ENCODE measurements at regions not wholly inside any gene's neighbourhood (a gene's known extent, or its start where the extent isn't known, plus 50 kb on each side); places are given as distances from the start of the nearest gene placed in this dataset.

DNA sequence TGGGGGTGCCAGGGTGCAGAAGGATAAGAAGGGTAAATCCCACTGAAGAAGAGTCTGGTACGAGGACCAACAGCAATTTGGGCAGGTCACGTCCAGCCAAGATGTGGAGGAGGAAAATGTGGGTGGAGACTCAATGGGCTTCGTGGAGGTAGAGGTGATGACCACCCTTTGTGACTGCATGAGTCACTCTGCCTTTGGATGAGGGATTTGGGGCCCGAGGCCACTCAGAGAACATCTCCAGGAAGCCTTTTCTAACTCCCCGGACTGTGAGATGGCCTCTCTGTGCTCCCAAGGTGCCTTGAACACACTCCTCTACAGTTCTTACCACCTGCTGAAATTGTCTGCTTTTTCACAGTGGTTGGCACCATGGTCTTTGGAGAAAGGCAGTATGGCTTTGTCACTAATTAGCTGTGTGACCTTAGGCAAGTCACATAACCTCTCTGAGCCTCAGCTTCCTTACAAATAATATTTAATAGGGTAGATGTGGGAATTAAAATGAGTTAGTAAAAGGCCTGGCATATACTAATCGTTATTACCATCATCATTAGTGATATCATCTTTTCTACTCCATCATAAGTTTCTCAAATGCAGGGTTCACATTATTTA, 67.0 kb upstream of the ARHGAP5 start (continued):
- TF ChIP-seq, protein P1, sequence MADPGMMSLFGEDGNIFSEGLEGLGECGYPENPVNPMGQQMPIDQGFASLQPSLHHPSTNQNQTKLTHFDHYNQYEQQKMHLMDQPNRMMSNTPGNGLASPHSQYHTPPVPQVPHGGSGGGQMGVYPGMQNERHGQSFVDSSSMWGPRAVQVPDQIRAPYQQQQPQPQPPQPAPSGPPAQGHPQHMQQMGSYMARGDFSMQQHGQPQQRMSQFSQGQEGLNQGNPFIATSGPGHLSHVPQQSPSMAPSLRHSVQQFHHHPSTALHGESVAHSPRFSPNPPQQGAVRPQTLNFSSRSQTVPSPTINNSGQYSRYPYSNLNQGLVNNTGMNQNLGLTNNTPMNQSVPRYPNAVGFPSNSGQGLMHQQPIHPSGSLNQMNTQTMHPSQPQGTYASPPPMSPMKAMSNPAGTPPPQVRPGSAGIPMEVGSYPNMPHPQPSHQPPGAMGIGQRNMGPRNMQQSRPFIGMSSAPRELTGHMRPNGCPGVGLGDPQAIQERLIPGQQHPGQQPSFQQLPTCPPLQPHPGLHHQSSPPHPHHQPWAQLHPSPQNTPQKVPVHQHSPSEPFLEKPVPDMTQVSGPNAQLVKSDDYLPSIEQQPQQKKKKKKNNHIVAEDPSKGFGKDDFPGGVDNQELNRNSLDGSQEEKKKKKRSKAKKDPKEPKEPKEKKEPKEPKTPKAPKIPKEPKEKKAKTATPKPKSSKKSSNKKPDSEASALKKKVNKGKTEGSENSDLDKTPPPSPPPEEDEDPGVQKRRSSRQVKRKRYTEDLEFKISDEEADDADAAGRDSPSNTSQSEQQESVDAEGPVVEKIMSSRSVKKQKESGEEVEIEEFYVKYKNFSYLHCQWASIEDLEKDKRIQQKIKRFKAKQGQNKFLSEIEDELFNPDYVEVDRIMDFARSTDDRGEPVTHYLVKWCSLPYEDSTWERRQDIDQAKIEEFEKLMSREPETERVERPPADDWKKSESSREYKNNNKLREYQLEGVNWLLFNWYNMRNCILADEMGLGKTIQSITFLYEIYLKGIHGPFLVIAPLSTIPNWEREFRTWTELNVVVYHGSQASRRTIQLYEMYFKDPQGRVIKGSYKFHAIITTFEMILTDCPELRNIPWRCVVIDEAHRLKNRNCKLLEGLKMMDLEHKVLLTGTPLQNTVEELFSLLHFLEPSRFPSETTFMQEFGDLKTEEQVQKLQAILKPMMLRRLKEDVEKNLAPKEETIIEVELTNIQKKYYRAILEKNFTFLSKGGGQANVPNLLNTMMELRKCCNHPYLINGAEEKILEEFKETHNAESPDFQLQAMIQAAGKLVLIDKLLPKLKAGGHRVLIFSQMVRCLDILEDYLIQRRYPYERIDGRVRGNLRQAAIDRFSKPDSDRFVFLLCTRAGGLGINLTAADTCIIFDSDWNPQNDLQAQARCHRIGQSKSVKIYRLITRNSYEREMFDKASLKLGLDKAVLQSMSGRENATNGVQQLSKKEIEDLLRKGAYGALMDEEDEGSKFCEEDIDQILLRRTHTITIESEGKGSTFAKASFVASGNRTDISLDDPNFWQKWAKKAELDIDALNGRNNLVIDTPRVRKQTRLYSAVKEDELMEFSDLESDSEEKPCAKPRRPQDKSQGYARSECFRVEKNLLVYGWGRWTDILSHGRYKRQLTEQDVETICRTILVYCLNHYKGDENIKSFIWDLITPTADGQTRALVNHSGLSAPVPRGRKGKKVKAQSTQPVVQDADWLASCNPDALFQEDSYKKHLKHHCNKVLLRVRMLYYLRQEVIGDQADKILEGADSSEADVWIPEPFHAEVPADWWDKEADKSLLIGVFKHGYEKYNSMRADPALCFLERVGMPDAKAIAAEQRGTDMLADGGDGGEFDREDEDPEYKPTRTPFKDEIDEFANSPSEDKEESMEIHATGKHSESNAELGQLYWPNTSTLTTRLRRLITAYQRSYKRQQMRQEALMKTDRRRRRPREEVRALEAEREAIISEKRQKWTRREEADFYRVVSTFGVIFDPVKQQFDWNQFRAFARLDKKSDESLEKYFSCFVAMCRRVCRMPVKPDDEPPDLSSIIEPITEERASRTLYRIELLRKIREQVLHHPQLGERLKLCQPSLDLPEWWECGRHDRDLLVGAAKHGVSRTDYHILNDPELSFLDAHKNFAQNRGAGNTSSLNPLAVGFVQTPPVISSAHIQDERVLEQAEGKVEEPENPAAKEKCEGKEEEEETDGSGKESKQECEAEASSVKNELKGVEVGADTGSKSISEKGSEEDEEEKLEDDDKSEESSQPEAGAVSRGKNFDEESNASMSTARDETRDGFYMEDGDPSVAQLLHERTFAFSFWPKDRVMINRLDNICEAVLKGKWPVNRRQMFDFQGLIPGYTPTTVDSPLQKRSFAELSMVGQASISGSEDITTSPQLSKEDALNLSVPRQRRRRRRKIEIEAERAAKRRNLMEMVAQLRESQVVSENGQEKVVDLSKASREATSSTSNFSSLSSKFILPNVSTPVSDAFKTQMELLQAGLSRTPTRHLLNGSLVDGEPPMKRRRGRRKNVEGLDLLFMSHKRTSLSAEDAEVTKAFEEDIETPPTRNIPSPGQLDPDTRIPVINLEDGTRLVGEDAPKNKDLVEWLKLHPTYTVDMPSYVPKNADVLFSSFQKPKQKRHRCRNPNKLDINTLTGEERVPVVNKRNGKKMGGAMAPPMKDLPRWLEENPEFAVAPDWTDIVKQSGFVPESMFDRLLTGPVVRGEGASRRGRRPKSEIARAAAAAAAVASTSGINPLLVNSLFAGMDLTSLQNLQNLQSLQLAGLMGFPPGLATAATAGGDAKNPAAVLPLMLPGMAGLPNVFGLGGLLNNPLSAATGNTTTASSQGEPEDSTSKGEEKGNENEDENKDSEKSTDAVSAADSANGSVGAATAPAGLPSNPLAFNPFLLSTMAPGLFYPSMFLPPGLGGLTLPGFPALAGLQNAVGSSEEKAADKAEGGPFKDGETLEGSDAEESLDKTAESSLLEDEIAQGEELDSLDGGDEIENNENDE (IDR thresholded peaks at IDR 0.05; ENCODE audit: insufficient replicate concordance, low read length): no peak
- TF ChIP-seq SRF (IDR thresholded peaks at IDR 0.05; ENCODE audit: low read depth, low read length) (no peak), PHF8 (conservative IDR thresholded peaks at IDR 0.05; ENCODE audit: low read depth, low read length) (no peak), NANOG (IDR thresholded peaks at IDR 0.05; ENCODE audit: insufficient read depth, low read depth, low read length, poor library complexity, severe bottlenecking) (no peak), EP300 (IDR thresholded peaks at IDR 0.05; ENCODE audit: borderline replicate concordance in 1 of 2, low read depth in 2 of 2, low read length in 2 of 2) (no peak), SIRT6 (IDR thresholded peaks at IDR 0.05; ENCODE audit: low read length) (no peak)

All from H1 (cell line).